ENCODE measurements at regions not wholly inside any gene's neighbourhood (a gene's known extent, or its start where the extent isn't known, plus 50 kb on each side); places are given as distances from the start of the nearest gene placed in this dataset.

DNA sequence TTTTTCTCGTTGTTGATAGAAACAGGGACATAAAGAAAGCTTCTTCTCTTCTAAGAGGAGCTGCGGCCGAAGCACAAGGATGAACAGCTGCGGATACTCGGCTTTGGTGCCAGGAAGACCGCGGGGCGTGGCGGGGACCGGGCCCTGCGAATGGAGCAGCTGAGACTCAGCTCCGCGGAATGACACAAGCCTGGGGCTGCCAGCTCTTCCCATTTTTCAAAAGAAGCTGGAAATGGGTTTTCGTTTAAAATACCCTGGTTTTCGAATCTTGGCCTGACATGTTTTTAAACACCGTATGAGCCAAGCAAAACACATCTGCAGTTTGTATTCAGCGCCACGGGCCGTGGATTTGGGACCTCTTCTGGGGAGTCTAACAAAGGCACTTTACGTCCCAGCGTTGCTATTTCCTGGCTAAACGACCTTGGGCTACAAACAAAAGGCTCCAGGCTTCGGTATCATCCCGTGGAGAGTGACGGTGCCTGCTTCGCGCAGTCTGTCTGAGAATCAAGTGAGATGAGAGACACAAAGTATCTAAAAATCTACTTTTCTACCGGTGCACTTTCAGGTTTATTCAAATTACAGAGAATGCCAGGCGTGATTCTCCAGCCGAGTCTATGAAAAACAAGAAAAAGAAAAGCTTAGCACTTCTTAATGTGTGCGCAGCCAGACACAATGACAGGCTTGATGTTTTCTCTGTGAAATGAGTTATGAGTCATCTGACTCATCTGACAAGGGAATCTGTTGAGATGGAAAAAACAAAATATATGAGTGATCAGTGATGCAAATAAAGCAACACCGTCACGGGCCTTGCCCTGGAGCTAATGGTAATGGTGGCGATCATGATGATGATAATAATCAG lies 114.0 kb upstream of the TMEM132D start:
- peak; percentile 62 for DNase-seq

DNA sequence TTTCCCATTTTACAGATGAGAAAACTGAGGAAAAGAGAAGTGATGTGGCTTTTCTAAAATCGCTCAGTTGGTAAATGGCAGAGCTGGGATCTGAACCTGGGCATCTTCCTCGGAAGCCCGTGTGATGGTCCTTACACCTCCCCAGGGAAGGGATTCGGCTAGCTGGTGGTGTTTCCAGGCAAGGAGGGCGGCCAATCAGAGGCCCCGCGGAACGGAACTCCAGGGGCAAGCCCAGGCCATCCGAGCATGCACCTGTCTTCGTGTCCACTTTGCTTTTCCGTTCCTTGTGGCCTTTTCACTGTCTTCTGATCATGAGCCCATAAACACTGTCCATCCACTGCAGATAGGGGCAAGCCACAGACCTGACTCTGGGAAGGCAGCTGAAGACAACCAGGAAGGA lies 114.8 kb upstream of the TMEM132D start:
- no peak for DNase-seq

DNA sequence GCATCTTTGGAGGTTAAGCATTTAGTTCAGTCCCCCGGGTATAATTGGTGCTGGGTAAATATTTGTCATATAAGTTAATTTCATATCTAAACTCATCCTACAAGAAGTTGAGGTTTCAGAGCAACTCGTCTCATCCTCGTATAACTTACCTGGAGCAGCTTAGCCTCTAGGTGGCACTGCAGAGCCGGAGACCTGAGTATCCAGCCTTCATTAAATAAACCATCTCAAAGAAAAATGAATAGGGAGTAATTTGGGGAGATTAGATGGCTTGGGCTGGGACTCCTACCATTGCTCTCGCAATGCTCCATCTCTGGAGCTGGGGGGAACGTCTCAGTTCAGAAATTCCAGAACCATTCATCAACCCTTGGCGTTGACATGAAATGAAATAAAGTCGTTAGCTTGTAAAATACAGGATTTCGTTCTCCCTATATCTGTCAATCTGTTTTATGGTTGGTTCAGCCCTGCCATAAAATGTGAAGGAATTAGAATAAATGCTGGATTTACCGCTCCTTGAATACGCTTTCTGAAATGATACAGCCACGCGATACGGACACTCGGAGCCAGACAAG lies 122.9 kb upstream of the TMEM132D start:
- DNase-seq, result peak; percentile 49

DNA sequence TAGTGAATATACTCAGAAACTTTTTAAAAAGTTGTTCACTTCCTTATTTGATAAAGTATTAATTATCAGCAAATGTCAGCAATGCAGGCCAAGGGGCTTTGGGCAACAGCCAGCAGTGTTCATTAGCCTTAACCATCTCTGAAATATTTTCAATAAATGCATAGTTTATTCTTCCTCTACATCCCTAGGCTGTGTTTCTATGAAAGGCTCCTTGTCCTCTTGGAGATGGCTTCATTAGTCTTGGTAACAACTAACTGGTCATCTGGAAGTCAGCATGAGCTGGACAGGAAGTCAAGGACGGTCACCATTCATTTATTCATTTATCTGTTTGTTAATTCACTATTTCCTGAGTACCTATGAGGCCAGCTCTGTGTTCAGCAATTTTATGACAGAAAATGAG lies 124.0 kb upstream of the TMEM132D start:
- DNase-seq, result no peak

DNA sequence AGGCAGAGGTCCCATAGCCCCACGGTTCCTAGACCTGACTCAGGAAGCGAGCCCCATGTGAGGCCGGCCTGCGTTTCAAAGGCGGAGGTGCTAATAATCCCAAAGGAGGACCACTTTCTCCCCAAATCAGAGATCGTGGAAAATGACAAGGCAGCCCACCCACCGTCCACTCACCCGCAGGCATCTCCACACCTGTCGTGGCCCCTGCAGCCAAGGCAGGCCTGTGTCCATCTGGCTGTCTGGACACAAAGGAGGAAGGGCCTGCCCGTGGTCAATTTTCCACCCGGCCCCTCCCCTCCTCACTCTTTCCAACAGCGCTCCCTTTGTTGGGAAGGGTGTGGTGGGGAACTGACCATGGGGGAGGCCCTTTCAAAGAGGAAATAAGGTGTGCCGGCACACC lies 125.3 kb upstream of the TMEM132D start:
- no peak for DNase-seq

DNA sequence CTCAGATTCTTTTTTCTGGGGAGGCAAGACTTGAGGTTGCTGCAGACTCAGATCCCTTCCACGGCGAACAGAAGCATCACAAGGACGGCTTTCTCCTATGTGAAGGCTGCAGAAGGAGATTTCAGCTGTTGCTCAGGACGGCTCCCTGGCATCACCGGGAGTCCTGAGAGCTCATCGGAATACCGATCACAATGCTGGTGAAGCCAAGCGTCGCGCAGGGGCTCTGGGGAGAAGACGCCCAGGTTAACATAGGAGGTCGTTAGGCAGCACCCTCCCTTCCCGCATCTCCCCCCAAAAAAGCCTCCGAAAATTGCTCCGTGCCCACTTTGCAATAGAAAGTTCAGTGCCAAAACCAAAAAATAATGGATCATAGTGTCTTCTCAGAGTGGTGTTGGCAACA lies 127.2 kb upstream of the TMEM132D start:
- no peak for DNase-seq

DNA sequence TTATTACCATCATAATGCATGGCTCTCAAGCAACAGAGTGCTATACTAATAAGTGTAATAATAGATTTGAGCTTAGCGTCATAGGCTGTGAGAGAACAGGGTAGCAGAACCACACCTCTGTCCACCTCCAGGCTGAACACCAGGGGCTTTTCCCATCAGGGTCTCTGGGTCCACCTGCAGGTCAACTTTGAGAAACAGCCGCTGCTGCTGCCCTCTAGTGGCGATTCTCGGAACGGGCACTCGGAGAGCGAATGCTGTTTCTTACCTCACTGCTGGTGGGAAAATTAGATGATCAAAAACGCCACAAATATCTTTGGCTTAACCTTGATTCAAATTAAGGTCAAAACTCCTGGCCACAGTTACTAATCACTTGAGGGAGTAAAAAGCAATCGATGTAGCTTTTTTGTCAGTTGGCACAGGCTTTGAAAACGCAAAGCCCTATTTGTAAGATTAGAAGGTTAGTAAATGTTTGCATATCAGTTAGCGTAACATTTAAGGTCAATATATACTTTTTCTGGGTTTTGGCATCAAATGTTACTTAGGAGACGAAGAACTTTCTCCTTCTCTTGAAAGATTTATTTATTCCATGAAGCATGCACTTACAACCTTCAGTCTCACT lies 127.9 kb upstream of the TMEM132D start:
- peak; percentile 51 for DNase-seq

DNA sequence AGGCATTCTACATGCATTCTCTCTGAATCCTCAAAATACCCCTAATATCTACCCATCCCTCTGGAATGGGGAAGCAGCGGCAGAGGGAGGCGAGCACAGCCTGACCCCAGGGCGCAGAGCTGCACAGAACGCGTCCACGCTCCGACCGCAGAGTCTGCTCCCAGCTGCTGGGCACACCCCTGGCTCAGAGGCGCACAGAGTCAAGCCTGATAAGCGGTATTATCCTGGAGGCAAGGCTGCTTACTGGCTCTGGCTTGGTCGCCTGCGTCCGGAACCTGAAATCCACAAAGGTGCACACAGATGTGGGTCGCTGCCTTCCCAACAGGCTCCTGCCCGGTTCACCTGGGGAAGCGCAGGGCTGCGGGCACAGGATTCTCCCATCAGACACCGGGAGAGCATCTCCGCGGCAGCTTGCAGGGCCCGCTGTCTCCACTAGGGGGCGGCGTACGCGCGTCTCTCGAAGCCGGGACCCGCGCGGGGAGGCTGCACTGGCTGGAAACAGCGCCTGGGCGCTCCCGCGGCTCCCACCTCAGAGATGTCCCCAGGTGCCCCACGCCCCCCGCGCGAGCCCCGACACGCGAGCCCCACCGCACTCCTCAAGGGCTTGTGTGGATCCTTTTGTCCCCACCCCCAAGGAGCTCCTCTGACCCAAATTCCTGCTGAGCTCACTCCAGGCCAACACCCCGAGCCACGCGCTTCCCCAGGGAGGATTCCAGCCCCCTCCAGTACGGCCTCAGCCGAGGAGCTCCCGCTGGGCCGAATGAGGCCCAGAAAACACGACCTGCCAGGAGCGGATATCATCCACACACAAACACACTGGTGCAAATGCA lies 120.1 kb upstream of the FZD10 start:
- peak; percentile 72 for DNase-seq

DNA sequence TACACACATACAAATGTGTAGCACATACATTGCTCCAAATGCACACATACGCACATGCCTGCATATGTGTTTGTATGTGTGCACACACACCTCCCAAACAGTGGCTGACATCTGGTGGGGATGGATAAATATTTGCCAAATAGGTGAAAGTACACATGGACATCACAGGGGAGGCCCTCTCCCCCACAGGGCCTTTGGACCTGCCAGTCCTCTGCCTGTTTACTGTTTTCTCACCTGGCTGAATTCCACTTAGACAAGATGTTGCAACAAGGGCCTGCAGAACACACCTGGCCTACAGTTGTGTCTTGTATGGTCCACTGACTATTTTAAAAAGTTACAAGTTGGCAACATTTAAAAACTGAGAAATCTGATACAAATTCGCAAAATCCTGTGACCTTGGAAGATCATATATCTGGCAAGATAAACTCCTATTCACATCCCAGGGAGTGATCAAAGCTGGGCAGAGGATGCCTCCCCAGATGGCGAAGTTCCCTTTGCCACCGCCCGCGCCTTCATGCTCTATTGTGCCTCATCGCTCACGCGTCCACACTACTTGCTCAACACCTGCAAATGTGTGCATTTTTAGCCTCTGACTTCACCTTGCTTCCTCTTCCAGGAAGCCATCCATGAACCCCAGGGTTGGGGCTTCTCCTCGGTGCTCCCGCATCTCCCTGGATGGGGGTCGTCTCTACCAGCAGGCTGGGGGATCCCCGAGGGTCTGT lies 118.4 kb upstream of the FZD10 start:
- DNase-seq, result peak; percentile 73

DNA sequence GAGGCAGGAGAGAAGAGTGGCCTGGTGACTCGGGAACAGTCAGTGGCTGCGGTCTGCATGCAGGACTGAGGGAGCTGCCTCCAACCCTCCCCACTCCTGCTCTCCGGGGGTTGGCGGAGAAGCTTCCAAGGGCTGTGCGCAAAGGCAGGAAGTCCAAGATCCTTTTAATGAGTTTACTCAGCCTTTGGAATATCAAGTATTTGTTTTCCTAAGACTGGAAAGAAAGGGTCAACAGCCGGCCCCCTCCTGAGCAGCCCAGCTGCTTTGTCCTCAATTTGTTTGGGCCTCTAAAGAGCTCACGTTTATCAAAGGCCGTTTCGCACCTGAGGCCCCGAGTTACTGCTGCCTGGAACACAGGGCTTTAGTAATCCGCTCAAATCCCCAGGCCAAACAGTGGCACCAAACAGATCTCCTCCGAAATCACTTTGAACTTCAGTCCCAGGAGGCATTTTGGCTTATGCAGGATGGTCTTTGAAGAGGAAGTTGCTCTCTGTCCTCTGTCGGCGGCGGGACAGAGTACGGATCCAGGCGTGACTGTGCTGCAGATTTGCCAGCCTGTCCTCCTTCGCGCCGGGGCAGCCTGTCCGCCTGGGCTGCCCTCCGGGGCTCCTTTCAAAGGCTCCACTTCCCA lies 117.2 kb upstream of the FZD10 start:
- DNase-seq, result peak; percentile 95

DNA sequence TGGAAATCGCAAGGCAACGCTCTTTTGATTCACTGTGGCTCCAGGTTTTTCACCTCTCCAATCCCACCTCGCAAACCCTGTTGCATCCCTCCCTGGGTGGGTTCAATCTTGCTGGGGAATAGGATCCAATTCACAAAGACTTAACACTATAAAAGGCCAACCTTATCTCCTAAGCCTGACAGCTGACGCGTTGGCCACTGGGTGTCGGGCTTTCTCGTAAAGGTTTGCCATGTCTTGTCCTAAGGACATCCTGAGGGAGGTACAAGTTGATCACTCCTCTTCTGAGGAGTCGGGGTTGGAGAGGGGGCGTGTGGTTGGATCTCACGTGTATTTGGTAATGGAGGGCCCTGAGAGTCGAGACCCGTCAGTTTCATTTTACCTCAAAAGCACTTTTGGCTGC lies 112.6 kb upstream of the FZD10 start:
- no peak for DNase-seq

DNA sequence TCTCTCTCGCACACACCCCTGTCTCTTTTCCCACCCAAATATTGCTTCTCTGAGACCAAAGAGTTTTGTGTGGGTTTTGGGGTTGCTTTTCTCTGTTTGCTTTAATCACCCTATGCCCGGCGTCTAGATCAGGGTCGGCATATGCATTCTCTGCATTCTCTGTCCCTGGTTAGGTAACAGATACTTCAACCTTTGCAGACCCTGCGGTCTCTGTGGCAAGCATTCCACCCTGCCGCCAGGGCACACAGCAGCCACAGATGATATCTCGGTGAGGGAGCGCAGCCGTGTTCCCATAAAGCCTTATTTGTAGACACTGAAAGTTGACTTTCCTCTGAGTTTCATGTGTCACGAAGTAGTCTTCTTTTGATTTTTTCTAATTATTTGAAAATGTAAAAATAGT lies 110.4 kb upstream of the FZD10 start:
- DNase-seq, result no peak

DNA sequence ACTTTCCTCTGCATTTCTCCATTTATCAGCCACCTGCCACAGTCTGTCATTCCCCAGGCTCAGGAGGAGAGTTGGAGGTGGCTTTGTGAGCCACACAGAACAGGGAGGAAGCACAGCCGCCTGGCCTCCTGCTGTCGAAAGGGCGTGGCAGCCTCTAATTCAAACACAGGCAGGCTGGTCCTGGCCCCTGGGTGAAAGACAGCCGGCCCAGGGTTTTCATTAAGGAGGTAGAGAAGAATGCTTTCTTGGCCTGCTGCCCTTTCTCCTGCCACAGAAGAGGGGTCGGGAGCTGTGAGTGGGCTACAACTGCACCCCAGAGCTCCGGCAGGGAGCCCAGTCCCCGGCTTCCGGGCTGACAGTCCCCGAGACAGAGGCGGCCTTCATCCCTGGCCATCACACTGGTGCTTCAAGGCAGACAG lies 108.6 kb upstream of the FZD10 start:
- peak; percentile 94 for DNase-seq

DNA sequence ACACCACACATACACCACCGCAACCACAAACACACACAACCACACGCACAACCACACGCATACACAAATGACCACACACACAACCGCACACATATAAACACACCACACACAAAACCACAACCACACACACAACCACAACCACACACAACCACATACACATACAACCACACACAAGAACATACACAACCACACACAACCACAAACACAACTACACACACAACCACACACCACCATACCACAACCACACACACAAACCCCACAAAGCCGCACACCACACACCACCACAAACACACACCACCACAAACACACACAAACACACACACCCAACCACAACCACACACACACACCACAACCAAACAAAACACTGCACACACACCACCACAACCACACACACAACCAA lies 107.5 kb upstream of the FZD10 start:
- no peak for DNase-seq

DNA sequence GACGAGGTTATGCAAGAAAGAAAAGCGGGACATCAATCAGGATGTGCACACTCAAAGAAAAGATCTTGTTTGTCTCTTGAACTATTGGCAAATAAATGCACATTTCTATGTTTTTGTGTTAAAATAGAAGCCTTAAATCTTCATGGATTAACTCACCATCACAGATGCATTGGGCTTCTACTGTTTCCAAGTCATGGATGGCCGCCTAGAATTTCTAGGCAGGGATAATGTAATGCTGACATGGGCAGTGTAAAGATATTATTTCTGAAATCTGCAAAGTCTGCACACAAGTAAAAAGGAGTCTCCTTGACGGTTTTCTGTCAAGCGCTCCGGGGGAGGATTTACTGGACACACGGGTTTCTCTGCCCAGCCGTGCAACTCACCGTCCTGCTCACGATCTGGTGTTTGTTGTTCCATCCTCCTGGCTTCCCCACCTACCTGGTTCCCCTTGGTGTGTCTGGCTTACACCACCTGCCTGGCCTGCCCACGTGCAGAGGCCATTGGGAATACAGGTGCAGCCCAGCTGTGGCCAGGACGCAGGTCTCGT lies 103.3 kb upstream of the FZD10 start:
- DNase-seq, result peak; percentile 87

DNA sequence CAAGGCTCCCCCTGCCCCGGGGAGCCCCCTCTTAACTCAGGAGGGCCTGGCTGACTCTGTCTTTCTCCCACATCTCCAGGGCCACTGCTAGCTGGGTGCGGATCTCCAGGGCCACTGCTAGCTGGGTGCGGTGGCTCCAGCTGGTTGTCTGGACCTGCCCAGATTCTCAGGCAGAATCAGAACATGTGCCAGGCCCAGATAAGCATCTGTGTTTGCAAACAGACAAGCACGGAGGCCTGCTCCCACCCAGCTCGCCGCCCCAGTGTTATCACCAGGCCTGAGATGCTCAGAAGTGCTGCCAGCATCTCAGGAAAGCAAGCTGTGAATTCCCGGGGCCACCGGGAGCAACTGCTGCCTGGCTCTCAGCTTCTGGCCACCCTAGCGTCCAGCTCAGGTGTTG lies 98.4 kb upstream of the FZD10 start:
- DNase-seq, result no peak

DNA sequence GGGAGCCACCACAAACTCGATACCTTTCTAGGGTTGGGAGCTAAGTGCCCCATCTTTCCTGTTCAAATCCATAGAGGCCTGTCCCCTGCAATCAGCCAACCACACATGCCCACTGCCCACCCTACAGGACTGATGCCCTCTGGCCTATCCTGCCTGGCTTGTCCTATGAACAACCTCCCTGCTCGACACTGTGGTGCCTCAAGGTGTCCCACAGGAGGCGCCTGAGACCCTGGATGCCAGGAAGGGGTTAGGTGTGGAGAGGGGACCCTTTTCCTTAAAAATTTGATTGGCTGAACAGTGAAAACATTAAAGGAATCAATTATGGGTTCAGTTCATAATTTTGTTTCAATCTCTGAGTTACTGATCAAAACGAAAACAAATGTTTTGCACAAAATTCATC lies 97.3 kb upstream of the FZD10 start:
- no peak for DNase-seq

DNA sequence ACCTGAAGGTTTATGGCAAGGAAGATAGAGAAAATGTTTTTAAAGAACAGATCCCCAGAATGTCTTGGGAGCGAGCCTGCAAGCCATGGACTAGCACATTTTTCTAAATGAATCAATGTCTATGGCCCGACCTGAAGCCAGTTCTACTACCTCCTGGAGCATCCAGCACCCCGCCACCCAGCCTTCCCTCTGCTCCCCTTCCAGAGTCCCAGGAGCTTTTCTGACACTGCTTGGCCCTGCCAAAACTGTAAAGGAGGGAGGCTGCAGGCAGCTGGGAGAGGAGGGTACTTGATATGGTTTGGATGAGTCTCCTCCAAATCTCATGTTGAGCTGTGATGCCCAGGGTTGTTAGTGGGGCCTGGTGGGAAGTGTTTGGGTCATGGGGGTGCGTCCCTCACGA lies 95.5 kb upstream of the FZD10 start:
- no peak for DNase-seq

DNA sequence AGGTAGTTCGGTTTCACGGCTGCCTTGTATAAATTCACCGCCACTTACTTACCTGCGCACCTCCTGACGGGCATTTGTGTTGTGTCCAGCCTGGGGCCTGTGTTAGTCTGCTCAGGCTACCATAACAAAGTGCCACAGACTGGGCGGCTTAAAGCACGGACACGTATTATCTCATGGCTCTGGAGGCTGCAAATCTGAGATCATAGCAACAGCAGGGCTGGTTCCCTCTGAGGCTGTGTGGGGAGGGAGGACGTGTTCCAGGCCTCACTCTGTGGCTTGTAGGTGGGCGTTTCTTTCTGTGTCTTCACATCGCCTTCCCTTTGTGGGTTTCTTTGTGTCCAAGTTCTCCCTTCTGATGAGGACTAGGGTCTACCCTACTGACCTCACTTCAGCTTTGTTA lies 93.5 kb upstream of the FZD10 start:
- no peak for DNase-seq

DNA sequence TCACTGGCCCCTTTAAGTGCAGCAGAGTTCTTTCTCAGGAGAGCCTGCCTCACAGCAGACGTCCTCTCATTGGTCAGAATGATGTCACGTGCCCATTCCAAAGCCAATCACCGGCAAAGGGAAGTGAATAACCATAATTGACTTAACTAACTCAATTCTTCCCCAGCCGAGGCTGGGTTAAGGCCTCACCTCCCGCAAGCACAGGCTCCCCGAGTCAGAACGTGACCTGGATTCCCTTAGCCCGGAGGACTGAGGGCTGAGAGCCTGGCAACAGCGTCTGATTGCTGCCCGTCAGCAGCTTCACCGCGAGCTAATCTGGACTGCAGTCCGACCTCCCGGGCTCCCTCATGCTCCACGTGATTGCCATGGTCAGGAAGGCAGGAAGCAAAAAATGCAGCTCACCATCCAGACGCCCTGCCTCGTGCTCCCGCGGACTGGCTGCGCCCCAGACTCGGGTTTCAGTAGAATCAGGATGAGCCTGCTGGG lies 92.1 kb upstream of the FZD10 start:
- no peak for DNase-seq

DNA sequence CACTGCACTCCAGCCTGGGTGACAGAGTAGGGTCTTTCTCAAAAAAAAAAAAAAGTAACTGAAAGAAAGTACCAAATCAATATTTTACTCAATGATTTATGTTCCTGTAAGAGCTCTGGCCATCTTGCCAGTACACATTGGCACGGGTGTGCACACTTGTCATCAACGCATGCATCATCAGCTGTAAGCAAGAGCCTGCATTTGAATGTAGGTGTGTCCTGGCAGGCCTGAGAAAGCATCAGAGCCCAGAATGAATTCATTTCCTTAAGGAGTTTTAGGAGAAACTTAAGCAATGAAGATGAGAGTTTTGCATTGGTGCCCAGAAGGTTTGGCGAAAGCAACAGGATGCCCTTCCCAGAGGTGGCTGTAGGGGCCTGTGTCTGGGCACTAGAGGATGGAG lies 88.5 kb upstream of the FZD10 start:
- no peak for DNase-seq
